ENCODE measurements at regions not wholly inside any gene's neighbourhood (a gene's known extent, or its start where the extent isn't known, plus 50 kb on each side); places are given as distances from the start of the nearest gene placed in this dataset.

DNA sequence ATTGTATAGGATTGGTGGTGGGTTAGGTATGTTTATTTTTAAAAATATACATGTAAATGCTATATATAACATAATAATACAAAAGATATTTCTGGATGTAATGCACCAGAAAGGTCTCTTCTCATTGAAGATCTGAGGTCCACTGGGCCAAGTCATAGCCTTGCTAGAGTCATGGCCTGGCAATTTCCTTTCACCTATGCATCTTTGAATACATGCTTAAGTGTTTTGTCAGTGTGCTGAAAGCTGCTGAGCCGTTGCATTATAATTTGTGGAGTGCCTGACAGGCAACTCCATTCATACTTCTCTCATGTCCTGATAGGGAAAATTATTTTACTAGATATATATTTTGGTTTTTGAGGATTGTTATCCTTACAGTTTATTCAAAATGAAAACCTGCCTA is 410.2 kb upstream of the CT83 start:
- TF ChIP-seq, protein P1, sequence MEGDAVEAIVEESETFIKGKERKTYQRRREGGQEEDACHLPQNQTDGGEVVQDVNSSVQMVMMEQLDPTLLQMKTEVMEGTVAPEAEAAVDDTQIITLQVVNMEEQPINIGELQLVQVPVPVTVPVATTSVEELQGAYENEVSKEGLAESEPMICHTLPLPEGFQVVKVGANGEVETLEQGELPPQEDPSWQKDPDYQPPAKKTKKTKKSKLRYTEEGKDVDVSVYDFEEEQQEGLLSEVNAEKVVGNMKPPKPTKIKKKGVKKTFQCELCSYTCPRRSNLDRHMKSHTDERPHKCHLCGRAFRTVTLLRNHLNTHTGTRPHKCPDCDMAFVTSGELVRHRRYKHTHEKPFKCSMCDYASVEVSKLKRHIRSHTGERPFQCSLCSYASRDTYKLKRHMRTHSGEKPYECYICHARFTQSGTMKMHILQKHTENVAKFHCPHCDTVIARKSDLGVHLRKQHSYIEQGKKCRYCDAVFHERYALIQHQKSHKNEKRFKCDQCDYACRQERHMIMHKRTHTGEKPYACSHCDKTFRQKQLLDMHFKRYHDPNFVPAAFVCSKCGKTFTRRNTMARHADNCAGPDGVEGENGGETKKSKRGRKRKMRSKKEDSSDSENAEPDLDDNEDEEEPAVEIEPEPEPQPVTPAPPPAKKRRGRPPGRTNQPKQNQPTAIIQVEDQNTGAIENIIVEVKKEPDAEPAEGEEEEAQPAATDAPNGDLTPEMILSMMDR (IDR thresholded peaks at IDR 0.05), result no peak
- no peak for TF ChIP-seq POLR2A (IDR thresholded peaks at IDR 0.05)
